ENCODE measurements at regions not wholly inside any gene's neighbourhood (a gene's known extent, or its start where the extent isn't known, plus 50 kb on each side); places are given as distances from the start of the nearest gene placed in this dataset.

- no peak for TF ChIP-seq CTCF (conservative IDR thresholded peaks at IDR 0.05; ENCODE audit: low read depth, low read length)
- no peak for DNase-seq (ENCODE audit: low read depth)
- H3K4me3 ChIP-seq (ENCODE audit: low read depth, low read length): no peak overlapping the region
Observed at GRCh38 chr10:130932326-130933007, 379.1 kb downstream of the TCERG1L start.

GRCh38 chr10:130933008-130933390, 378.5 kb downstream of the TCERG1L start:
- no peak for DNase-seq (ENCODE audit: low read depth)
- no peak overlapping the region for H3K4me3 ChIP-seq (ENCODE audit: low read depth, low read length)
- no peak for TF ChIP-seq CTCF (conservative IDR thresholded peaks at IDR 0.05; ENCODE audit: low read depth, low read length)

- no peak overlapping the region for H3K4me3 ChIP-seq (ENCODE audit: low read depth, low read length)
- no peak for DNase-seq (ENCODE audit: low read depth)
- no peak for TF ChIP-seq CTCF (conservative IDR thresholded peaks at IDR 0.05; ENCODE audit: low read depth, low read length)
Observed at GRCh38 chr10:130934293-130935127, 377.0 kb downstream of the TCERG1L start.

GRCh38 chr10:130935128-130935439, 376.4 kb downstream of the TCERG1L start:
- no peak for TF ChIP-seq CTCF (conservative IDR thresholded peaks at IDR 0.05; ENCODE audit: low read depth, low read length)
- no peak for DNase-seq (ENCODE audit: low read depth)
- no peak overlapping the region for H3K4me3 ChIP-seq (ENCODE audit: low read depth, low read length)

GRCh38 chr10:130935897-130936550, 375.5 kb downstream of the TCERG1L start:
- DNase-seq (ENCODE audit: low read depth): no peak
- no peak for TF ChIP-seq CTCF (conservative IDR thresholded peaks at IDR 0.05; ENCODE audit: low read depth, low read length)
- H3K4me3 ChIP-seq (ENCODE audit: low read depth, low read length): no peak overlapping the region

GRCh38 chr10:130936851-130937250, 374.7 kb downstream of the TCERG1L start:
- no peak for TF ChIP-seq CTCF (conservative IDR thresholded peaks at IDR 0.05; ENCODE audit: low read depth, low read length)
- H3K4me3 ChIP-seq (ENCODE audit: low read depth, low read length): no peak overlapping the region
- no peak for DNase-seq (ENCODE audit: low read depth)

All from epithelial cell of proximal tubule (primary cell).